ENCODE measurements at regions not wholly inside any gene's neighbourhood (a gene's known extent, or its start where the extent isn't known, plus 50 kb on each side); places are given as distances from the start of the nearest gene placed in this dataset.
"Not testable (repeated sequence)": the region's sequence is repeated elsewhere in the genome, so short reads cannot be mapped to it uniquely, and the experiment has no call there.

DNA sequence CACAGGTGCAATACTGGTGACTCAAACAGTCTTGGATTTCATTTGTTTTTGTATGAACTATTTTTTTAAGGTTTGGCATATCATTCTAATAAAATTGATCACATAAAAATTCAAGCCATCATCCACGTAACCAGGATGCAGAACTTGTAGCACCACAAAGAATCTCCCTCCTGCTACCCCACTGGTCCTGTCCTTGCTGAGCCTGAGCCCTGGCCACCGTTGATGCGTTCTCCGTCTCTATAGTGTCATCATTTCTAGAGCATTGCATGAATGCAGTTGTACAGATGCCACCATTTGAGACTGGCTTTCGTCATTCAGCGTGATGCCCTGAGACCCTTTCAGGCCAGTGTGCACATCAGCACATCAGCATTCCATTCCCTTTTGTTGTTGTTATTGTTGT lies 273.5 kb downstream of the TCERG1L start:
- DNase-seq (ENCODE audit: insufficient read length, low spot score) = no peak
- TF ChIP-seq POLR2A (IDR thresholded peaks at IDR 0.05; ENCODE audit: low read depth, low read length) = no peak
- TF ChIP-seq POLR2AphosphoS5 (IDR thresholded peaks at IDR 0.05; ENCODE audit: low read depth, low read length) = no peak
- TF ChIP-seq POU2F2 (IDR thresholded peaks at IDR 0.05; ENCODE audit: low read depth, low read length) = no peak
- no peak for TF ChIP-seq TAF1 (IDR thresholded peaks at IDR 0.05; ENCODE audit: low read depth, low read length)
- TF ChIP-seq SPI1 (IDR thresholded peaks at IDR 0.05; ENCODE audit: low read depth, low read length) = no peak
- TF ChIP-seq PAX5 (IDR thresholded peaks at IDR 0.05; ENCODE audit: insufficient read depth, low read length, severe bottlenecking) = no peak
- no peak for FAIRE-seq

DNA sequence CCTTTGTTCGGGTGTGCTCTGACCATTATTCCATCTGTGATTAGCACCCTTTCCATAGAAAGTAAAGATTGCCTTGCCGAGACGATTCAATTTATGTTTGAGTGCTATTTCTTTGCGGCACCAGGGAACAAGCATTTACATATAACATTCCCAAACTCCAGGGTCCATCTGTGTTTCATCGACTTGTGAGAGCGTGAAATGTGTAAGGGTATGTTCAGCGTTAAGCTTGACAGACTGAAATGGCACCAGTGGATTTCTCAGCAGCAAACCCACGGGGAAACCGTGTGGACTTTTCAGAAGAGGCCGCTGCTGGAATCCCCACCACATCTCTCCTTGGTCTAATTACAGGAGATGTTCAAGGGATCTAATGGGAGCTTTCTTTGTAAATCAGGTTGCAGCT lies 270.5 kb downstream of the TCERG1L start:
- FAIRE-seq (no peak), DNase-seq (ENCODE audit: insufficient read length, low spot score) (no peak)
- TF ChIP-seq POLR2A (IDR thresholded peaks at IDR 0.05; ENCODE audit: low read depth, low read length) (no peak), SPI1 (IDR thresholded peaks at IDR 0.05; ENCODE audit: low read depth, low read length) (no peak), POU2F2 (IDR thresholded peaks at IDR 0.05; ENCODE audit: low read depth, low read length) (no peak), POLR2AphosphoS5 (IDR thresholded peaks at IDR 0.05; ENCODE audit: low read depth, low read length) (no peak), TAF1 (IDR thresholded peaks at IDR 0.05; ENCODE audit: low read depth, low read length) (no peak), PAX5 (IDR thresholded peaks at IDR 0.05; ENCODE audit: insufficient read depth, low read length, severe bottlenecking) (no peak)

DNA sequence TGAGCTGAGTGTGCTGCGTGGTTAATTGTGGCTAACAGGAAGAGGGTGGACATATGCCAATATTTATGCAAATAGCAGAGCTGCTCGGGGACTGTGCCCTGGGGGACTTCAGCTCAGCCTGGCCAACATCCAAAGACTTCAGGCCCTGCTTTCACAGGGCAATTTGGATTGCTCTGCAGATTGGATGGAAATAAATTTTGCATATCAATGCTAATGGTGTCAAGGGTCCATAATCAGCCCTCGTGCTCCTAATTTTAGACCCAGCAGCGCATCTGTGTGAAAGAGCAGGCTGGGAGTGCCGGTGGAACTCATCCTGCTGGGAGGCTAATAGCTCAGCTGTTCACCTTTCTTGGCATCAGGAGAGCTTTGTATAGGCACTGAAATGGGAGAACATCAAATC lies 270.1 kb downstream of the TCERG1L start:
- DNase-seq (ENCODE audit: insufficient read length, low spot score) (no peak), FAIRE-seq (no peak)
- TF ChIP-seq POLR2AphosphoS5 (IDR thresholded peaks at IDR 0.05; ENCODE audit: low read depth, low read length) (no peak), POU2F2 (IDR thresholded peaks at IDR 0.05; ENCODE audit: low read depth, low read length) (no peak), POLR2A (IDR thresholded peaks at IDR 0.05; ENCODE audit: low read depth, low read length) (no peak), SPI1 (IDR thresholded peaks at IDR 0.05; ENCODE audit: low read depth, low read length) (no peak), TAF1 (IDR thresholded peaks at IDR 0.05; ENCODE audit: low read depth, low read length) (no peak), PAX5 (IDR thresholded peaks at IDR 0.05; ENCODE audit: insufficient read depth, low read length, severe bottlenecking) (no peak)

DNA sequence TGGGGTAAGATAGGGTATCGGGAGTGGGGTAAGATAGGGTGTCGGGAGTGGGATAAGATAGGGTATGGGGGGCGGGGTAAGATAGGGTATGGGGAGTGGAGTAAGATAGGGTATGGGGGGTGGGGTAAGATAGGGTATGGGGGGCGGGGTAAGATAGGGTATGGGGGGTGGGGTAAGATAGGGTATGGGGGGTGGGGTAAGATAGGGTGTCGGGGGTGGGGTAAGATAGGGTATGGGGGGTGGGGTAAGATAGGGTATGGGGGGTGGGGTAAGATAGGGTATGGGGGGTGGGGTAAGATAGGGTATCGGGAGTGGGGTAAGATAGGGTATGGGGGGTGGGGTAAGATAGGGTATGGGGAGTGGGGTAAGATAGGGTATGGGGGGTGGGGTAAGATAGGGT lies 269.5 kb downstream of the TCERG1L start:
- not testable (repeated sequence) for DNase-seq (ENCODE audit: insufficient read length, low spot score); FAIRE-seq
